K562 (cell line): ENCODE measurements at regions not wholly inside any gene's neighbourhood (a gene's known extent, or its start where the extent isn't known, plus 50 kb on each side); places are given as distances from the start of the nearest gene placed in this dataset.

Experiments
- ATAC-seq: fragments of 200-7000 bp; cut with Tn5 transposase; 3 replicates; pipeline ENCODE4 v1.9.1; 2020; ENCODE audit warnings: moderate library complexity
- BruUV-seq: library from RNA; stranded (reverse); fragments of 400-500 nt; replicated peaks from 2 replicates; lab custom pipeline; 2021; lab: Mats Ljungman, UMichigan
- CTCF ChIA-PET: fragments of 300-600 bp; formaldehyde crosslinking; extraction: SDS; loops from one replicate; lab custom pipeline; 2021; ENCODE audit warnings: low intra/inter-chr PET ratio; lab: Yijun Ruan, JAX
- POLR2A ChIA-PET: fragments of 300-600, 350-650 bp; sonication (Branson Sonifier 250); formaldehyde crosslinking; extraction: SDS; loops from one replicate; lab custom pipeline; 2021; ENCODE audit warnings: antibody characterized with exemption, inconsistent platforms; lab: Yijun Ruan, JAX
- DNase-seq, 4 experiments: peaks; one replicate each; pipeline versions ENCODE4 v3.0.0 to v3.0.0-alpha.2; 2011 to 2018; ENCODE audit warnings: low spot score in 3 of 4, mixed read lengths in 3 of 4; ENCODE audit errors: extremely low read depth in 1 of 4
- FAIRE-seq: peaks from 2 replicates; lab custom pipeline; 2011; peaks lifted over from hg19 to GRCh38; lab: Jason Lieb, UNC
- H2AFZ ChIP-seq: 2 replicates; pipeline ENCODE4 v1.6.0; 2011; ENCODE audit warnings: low read depth, low read length, control low read depth, inconsistent platforms
- H3K27ac ChIP-seq: fragments of 200-600 bp; 3 replicates; pipeline ENCODE4 v1.8.0; 2011; ENCODE audit warnings: low read depth, mild to moderate bottlenecking, control low read depth, inconsistent platforms, low read length, moderate library complexity, mixed read lengths; ENCODE audit errors: extremely low read depth
- H3K27me3 ChIP-seq, 2 experiments: fragments of 300-600 bp in 1 of 2; 2 replicates in 1 of 2; 3 replicates in 1 of 2; pipeline versions ENCODE4 v1.6.0 to v1.8.0; 2011; ENCODE audit warnings: inconsistent platforms in 2 of 2, low read length in 2 of 2, mild to moderate bottlenecking in 1 of 2, mixed read lengths in 1 of 2, moderate library complexity in 1 of 2; ENCODE audit not compliant: control insufficient read depth in 2 of 2, insufficient read depth in 2 of 2
- H3K36me3 ChIP-seq: fragments of 300-600 bp; 3 replicates; pipeline ENCODE4 v1.8.0; 2011; ENCODE audit warnings: mild to moderate bottlenecking, low read length, inconsistent platforms; ENCODE audit not compliant: control insufficient read depth, insufficient read depth
- H3K4me1 ChIP-seq, 2 experiments: fragments of 200-600 bp in 1 of 2; replicated peaks in 1 of 2; 2 replicates in 1 of 2; 3 replicates in 1 of 2; pipeline versions ENCODE4 v1.5.1 to v1.8.0; 2011; ENCODE audit warnings: inconsistent platforms in 2 of 2, low read length in 2 of 2, mild to moderate bottlenecking in 1 of 2, mixed read lengths in 1 of 2, moderate library complexity in 1 of 2; ENCODE audit not compliant: control insufficient read depth in 2 of 2, insufficient read depth in 2 of 2
- H3K4me2 ChIP-seq: 2 replicates; pipeline ENCODE4 v1.6.1; 2011; ENCODE audit warnings: low read length, control low read depth, inconsistent platforms, mixed read lengths; ENCODE audit not compliant: insufficient read depth
- H3K4me3 ChIP-seq: fragments of 200-600 bp; sonication (generic), shearing (Covaris generic); 2 replicates; pipeline ENCODE4 v1.5.1; 2016; ENCODE audit warnings: control low read depth, inconsistent platforms
- H3K79me2 ChIP-seq: fragments of 200-600 bp; 3 replicates; pipeline ENCODE4 v1.8.0; 2011; ENCODE audit warnings: low read length, inconsistent platforms; ENCODE audit not compliant: control insufficient read depth, insufficient read depth
- H3K9ac ChIP-seq, 2 experiments: 2 replicates each; pipeline versions ENCODE4 v1.6.0 to v1.6.1; 2011; ENCODE audit warnings: low read depth in 2 of 2, low read length in 2 of 2, control low read depth in 1 of 2, inconsistent platforms in 1 of 2, mild to moderate bottlenecking in 1 of 2, mixed read lengths in 1 of 2; ENCODE audit not compliant: insufficient read depth in 1 of 2
- H3K9me1 ChIP-seq: one replicate; pipeline ENCODE4 v1.6.0; 2011; ENCODE audit warnings: inconsistent platforms, mild to moderate bottlenecking, low read length, moderate library complexity; ENCODE audit not compliant: control insufficient read depth, insufficient read depth
- H3K9me3 ChIP-seq: replicated peaks from 2 replicates; pipeline ENCODE4 v1.5.1; 2011; ENCODE audit warnings: low read depth, low read length, inconsistent platforms; ENCODE audit not compliant: control insufficient read depth, insufficient read depth
- H4K20me1 ChIP-seq: replicated peaks from 2 replicates; pipeline ENCODE4 v1.6.1; 2011; ENCODE audit warnings: low read length, inconsistent platforms, mixed read lengths; ENCODE audit not compliant: control insufficient read depth, insufficient read depth
- CHD1 ChIP-seq: fragments of 200-600 bp; sonication (generic); IDR thresholded peaks from one replicate; pipeline ENCODE4 v1.6.1; 2012; ENCODE audit warnings: mild to moderate bottlenecking, moderate library complexity, low read length, inconsistent platforms
- HMBOX1 ChIP-seq: sonication (generic); IDR thresholded peaks from 2 replicates; pipeline ENCODE4 v1.6.1; 2016
- NCOA4 ChIP-seq: fragments of 450-650 bp; IDR thresholded peaks from 2 replicates; pipeline ENCODE4 v1.6.1; 2018; ENCODE audit warnings: mild to moderate bottlenecking; ENCODE audit not compliant: partially characterized antibody
- ZNF175 ChIP-seq: fragments of 200-800 bp; sonication (Bioruptor generic); IDR thresholded peaks from 2 replicates; pipeline ENCODE4 v1.6.1; 2016; ENCODE audit warnings: low read depth, mild to moderate bottlenecking, missing genetic modification characterization, missing compliant biosample characterization
- WGBS: fragments of 100-300 bp; shearing (Covaris generic); methylation state at CpG from one replicate; pipeline ENCODE4 v1.1.6; 2016; ENCODE audit warnings: low coverage, mixed read lengths; ENCODE audit not compliant: insufficient coverage; ENCODE audit errors: missing lambda C conversion rate; 5-methylcytosine and 5-hydroxymethylcytosine counted together
- in situ Hi-C: fragments of 300-500 bp; cut with MboI; formaldehyde crosslinking; loops from 4 replicates; pipeline ENCODE4 v1.15.0; 2018; ENCODE audit warnings: inconsistent platforms, mixed read lengths
- intact Hi-C: fragments of 100-400 bp; cut with micrococcal nuclease; formaldehyde crosslinking; loops from 2 replicates; pipeline ENCODE4 v1.14.2; 2022

GRCh38 chr14:87566991-87567390 lies 426.0 kb downstream of the GALC start:
- in situ Hi-C loops, result no loop called here
- no peaks in the 10 kb centered on the region for H3K9me1 ChIP-seq
- no peaks in the 10 kb centered on the region for H3K9me3 ChIP-seq
- FAIRE-seq, result no peak
- ChIA-PET CTCF (no interaction called here), POLR2A (no interaction called here)
- no peaks in the 10 kb centered on the region for H3K36me3 ChIP-seq
- no peak overlapping the region for H3K4me2 ChIP-seq
- H4K20me1 ChIP-seq, result no peaks in the 10 kb centered on the region
- BruUV-seq, result no TSS peak
- no peak overlapping the region for H3K4me3 ChIP-seq
- no peak for ATAC-seq
- no peak for DNase-seq
- H3K27ac ChIP-seq, result no peak overlapping the region
- intact Hi-C loops, result no loop called here
- no peak for TF ChIP-seq ZNF175 (CRISPR knock-in tag)
- TF ChIP-seq, all 486 proteins: peak for 0
- Histone ChIP-seq H3K27me3 (no peaks in the 10 kb centered on the region), H2AFZ (no peak overlapping the region), H3K79me2 (no peaks in the 10 kb centered on the region), H3K4me1 (no peaks in the 10 kb centered on the region), H3K9ac (no peak overlapping the region)
- WGBS, result 5% methylated on average over 2 of the region's 2 CpGs

- WGBS, result 0% methylated on average over 5 of the region's 5 CpGs
- H3K9me1 ChIP-seq, result no peaks in the 10 kb centered on the region
- no peaks in the 10 kb centered on the region for H3K79me2 ChIP-seq
- no peaks in the 10 kb centered on the region for H3K9me3 ChIP-seq
- intact Hi-C loops, result no loop called here
- H3K4me2 ChIP-seq, result no peak overlapping the region
- no TSS peak for BruUV-seq
- TF ChIP-seq HMBOX1 (no peak), NCOA4 (no peak), CHD1 (no peak)
- no peak overlapping the region for H3K4me3 ChIP-seq
- no peaks in the 10 kb centered on the region for H3K4me1 ChIP-seq
- CTCF ChIA-PET, result no interaction called here
- FAIRE-seq (no peak), ATAC-seq (no peak), DNase-seq (no peak)
- no peaks in the 10 kb centered on the region for H4K20me1 ChIP-seq
- H3K27ac ChIP-seq, result no peak overlapping the region
- H3K27me3 ChIP-seq, result no peaks in the 10 kb centered on the region
- H3K9ac ChIP-seq, result no peak overlapping the region
- POLR2A ChIA-PET, result no interaction called here
- H3K36me3 ChIP-seq, result no peaks in the 10 kb centered on the region
- in situ Hi-C loops, result no loop called here
- no peak overlapping the region for H2AFZ ChIP-seq
Measured at GRCh38 chr14:87547536-87547935, 445.4 kb downstream of the GALC start.
